ENCODE measurements at regions not wholly inside any gene's neighbourhood (a gene's known extent, or its start where the extent isn't known, plus 50 kb on each side); places are given as distances from the start of the nearest gene placed in this dataset.

DNA sequence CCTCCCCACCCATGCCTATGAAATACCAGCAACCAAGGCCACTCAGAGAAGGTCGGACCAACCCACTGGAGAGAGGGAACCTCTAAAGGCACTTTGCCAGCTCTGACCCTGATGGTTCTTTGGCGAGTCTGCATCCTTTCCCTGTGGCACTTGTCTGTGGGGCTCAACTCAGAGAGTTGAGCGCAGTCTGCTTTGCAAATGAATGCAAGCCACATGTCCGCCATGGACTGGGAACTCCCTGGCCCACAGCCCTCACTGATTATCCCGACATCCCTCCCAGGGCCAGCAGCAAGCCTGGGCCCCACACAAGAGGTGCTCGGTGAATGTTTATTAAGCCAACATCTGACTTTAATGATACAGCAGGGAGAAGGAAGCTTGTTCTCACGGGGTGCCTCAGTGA, 55.5 kb upstream of the HES1 start:
- DNase-seq: no peak
- Mint-ChIP-seq H3K4me1 (peaks cover 81% of the 10 kb centered on the region), H3K4me3 (no peak overlapping the region), H3K36me3 (ENCODE audit: low read depth) (no peaks in the 10 kb centered on the region), H3K27ac (no peak overlapping the region), H3K9me3 (peaks cover 11% of the 10 kb centered on the region), H3K27me3 (ENCODE audit: low read depth, poor library complexity) (peaks cover 6% of the 10 kb centered on the region)
- TF ChIP-seq CTCF (IDR thresholded peaks at IDR 0.05): no peak

DNA sequence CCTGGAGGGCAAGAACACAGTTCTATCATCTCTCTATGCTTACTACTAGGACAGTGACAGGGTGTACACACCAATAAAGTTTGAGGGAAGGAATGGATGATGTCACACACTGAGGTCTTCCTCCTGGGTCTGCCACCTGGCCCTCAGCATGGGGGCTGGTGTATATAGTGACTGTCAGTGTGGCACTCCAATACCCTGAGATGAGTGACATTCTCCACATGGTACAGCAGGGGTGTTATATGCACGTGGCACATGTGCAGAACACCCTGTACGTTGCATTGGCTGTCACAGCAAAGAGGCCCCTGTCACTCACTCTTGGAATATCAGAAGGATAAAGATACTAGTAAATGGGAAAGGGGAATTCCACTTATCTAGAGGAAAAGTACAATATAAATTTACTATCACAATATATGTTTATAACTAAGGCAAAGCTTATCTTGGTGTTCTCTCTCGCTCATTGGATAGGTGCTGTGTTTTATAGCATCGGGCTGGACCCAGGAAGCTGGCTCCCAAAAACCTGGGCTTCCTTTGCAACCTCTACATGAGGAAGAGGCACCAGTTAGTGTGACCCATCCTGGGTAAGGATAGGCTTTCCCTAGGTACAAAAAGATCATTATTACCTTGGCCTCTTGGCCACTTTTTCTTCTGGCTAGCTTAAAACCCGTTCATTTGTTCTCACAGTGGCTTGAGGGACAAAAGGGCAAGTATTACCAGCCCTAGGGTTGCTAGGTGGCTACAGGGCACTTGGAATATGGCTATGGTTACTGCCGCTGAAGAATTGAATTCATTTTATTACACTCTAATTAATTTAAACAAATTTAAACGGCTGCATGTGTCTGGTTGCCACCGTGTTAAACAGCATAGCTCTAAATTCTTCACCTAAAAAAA, 54.8 kb upstream of the HES1 start:
- H3K36me3 Mint-ChIP-seq (ENCODE audit: low read depth): no peaks in the 10 kb centered on the region
- H3K27me3 Mint-ChIP-seq (ENCODE audit: low read depth, poor library complexity): peaks cover 11% of the 10 kb centered on the region
- H3K27ac Mint-ChIP-seq: no peak overlapping the region
- TF ChIP-seq CTCF (IDR thresholded peaks at IDR 0.05): no peak
- peaks cover 78% of the 10 kb centered on the region for H3K4me1 Mint-ChIP-seq
- H3K4me3 Mint-ChIP-seq: no peak overlapping the region
- peaks cover 11% of the 10 kb centered on the region for H3K9me3 Mint-ChIP-seq
- no peak for DNase-seq

- H3K4me1 Mint-ChIP-seq: peaks cover 78% of the 10 kb centered on the region
Measured at GRCh38 chr3:194081826-194082225, 54.1 kb upstream of the HES1 start.

DNA sequence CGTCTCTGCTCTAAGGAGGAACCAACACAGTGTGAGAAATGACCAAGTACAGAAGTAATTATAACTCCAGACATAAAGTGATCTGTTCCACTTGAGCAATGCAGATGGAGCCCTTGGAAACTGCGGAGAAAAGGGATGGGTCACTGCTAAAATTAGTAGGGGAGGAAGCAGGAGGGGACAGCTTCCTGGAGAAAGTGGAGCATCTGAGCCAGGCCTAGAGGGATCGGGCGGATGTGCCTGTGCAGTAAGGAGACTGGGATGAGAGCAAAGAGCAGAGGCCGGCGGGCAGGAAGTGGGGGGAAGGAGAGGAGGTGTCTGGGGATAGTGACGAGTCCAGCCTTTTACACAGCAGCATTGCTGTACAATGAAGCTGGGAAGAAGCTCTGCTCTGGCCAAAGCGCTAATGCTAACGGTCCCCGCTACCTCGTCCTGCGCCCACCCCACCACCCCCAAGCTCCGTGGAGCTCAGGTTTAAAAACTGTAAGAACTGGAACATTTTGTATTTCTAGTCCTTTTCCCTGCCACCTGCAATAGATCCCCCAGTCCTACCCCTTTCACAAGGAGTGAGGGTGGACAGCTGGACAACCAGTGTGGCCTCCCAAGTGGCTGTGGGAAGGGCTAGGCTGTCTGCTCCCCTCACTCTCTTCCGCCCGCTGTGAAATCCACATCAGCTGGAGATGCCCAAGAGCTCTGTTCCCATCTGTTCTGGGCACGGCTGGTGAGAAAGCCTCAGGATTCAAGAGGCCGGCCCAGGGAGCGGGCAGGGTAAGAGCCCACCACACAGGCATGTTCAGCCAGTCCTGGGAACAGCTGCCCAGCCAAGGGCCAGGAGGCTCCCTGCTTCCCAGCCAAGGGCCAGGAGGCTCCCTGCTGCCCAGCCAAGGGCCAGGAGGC, 53.0 kb upstream of the HES1 start:
- H3K4me1 Mint-ChIP-seq: peaks cover 76% of the 10 kb centered on the region
- H3K27ac Mint-ChIP-seq: no peak overlapping the region
- DNase-seq: no peak

More at GRCh38 chr3:194081826-194082225, 54.1 kb upstream of the HES1 start:
- DNase-seq: no peak
- Mint-ChIP-seq H3K27ac (no peak overlapping the region), H3K4me3 (no peak overlapping the region), H3K9me3 (peaks cover 11% of the 10 kb centered on the region), H3K27me3 (ENCODE audit: low read depth, poor library complexity) (peaks cover 15% of the 10 kb centered on the region), H3K36me3 (ENCODE audit: low read depth) (no peaks in the 10 kb centered on the region)
- TF ChIP-seq CTCF (IDR thresholded peaks at IDR 0.05): no peak

DNA sequence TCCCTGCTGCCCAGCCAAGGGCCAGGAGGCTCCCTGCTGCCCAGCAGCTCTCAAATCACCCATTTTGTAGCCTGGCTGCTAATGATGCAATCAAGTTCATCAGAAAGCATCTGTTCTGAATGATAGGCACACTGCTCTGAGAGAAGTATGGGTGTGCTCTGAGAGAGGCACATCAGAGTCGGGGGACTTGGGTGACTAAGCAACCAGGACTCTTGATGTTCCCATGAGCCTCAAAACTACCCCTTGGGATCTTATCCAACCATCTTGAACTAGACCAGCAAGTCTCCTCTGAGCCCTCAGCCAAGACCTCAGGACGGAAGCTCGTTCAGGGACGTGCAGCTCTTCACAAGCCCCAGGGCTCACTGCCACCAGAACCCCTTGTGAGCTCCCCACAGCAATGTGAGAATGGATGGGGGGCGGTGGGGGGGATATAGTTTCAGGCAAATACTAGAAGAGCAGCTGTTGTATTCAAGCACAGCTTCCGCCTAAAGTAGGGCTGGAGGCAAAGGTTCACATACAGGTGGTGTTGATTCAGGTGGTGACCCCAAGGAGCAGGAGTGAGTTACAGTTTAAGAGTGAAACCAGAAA, 52.2 kb upstream of the HES1 start:
- H3K27ac Mint-ChIP-seq: no peak overlapping the region
- peaks cover 11% of the 10 kb centered on the region for H3K9me3 Mint-ChIP-seq
- H3K4me1 Mint-ChIP-seq: peaks cover 75% of the 10 kb centered on the region
- H3K36me3 Mint-ChIP-seq (ENCODE audit: low read depth): no peaks in the 10 kb centered on the region
- no peak for DNase-seq
- no peak overlapping the region for H3K4me3 Mint-ChIP-seq
- peaks cover 20% of the 10 kb centered on the region for H3K27me3 Mint-ChIP-seq (ENCODE audit: low read depth, poor library complexity)
- no peak for TF ChIP-seq CTCF (IDR thresholded peaks at IDR 0.05)

More for the DNA sequence above, 53.0 kb upstream of the HES1 start:
- H3K9me3 Mint-ChIP-seq: peaks cover 11% of the 10 kb centered on the region
- no peak for TF ChIP-seq CTCF (IDR thresholded peaks at IDR 0.05)
- H3K4me3 Mint-ChIP-seq: no peak overlapping the region
- peaks cover 15% of the 10 kb centered on the region for H3K27me3 Mint-ChIP-seq (ENCODE audit: low read depth, poor library complexity)
- no peaks in the 10 kb centered on the region for H3K36me3 Mint-ChIP-seq (ENCODE audit: low read depth)

Data from nephron progenitor cell (in vitro differentiated cells).